ENCODE measurements at regions not wholly inside any gene's neighbourhood (a gene's known extent, or its start where the extent isn't known, plus 50 kb on each side); places are given as distances from the start of the nearest gene placed in this dataset.

DNA sequence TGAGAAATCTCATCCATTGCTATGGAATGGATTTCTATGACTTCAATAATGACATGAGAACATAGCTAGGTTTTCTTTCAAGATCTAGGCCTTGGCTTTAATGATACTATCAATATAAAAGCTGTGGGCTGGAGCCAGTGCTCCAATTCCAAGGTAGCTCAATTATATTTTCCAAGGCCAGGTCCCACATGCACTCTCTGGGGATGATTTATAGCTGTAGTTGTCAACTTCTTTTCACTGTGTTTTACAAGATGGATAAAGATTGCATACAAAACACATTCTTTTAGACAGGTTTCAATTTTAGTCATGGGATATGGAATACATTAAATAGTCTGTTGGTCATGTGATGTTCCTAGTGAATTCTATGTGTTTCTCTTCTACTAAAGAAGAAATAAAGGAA is 156.7 kb downstream of the DCAF12L1 start:
- TF ChIP-seq, protein P1, sequence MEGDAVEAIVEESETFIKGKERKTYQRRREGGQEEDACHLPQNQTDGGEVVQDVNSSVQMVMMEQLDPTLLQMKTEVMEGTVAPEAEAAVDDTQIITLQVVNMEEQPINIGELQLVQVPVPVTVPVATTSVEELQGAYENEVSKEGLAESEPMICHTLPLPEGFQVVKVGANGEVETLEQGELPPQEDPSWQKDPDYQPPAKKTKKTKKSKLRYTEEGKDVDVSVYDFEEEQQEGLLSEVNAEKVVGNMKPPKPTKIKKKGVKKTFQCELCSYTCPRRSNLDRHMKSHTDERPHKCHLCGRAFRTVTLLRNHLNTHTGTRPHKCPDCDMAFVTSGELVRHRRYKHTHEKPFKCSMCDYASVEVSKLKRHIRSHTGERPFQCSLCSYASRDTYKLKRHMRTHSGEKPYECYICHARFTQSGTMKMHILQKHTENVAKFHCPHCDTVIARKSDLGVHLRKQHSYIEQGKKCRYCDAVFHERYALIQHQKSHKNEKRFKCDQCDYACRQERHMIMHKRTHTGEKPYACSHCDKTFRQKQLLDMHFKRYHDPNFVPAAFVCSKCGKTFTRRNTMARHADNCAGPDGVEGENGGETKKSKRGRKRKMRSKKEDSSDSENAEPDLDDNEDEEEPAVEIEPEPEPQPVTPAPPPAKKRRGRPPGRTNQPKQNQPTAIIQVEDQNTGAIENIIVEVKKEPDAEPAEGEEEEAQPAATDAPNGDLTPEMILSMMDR (IDR thresholded peaks at IDR 0.05; ENCODE audit: low read depth, low read length, poor library complexity, severe bottlenecking), result no peak
- no peak for TF ChIP-seq EZH2phosphoT487 (IDR thresholded peaks at IDR 0.05; ENCODE audit: borderline replicate concordance, low read length)

All from DOHH2 (cell line).